GM23338 (cell line): ENCODE measurements at regions not wholly inside any gene's neighbourhood (a gene's known extent, or its start where the extent isn't known, plus 50 kb on each side); places are given as distances from the start of the nearest gene placed in this dataset.

ENCODE experiments used
- ATAC-seq: fragments of 200-7000 bp; cut with Tn5 transposase; 3 replicates; pipeline ENCODE4 v1.9.1; 2020
- DNase-seq: peaks from one replicate; pipeline ENCODE4 v3.0.0-alpha.2; 2015; ENCODE audit warnings: low spot score
- H2AFZ ChIP-seq: fragments of 200-600 bp; sonication (generic); 2 replicates; pipeline ENCODE4 v1.8.0; 2016; ENCODE audit warnings: antibody characterized with exemption, mild to moderate bottlenecking, moderate library complexity
- H3F3A ChIP-seq: fragments of 200-600 bp; sonication (generic); replicated peaks from 2 replicates; pipeline ENCODE4 v1.8.0; 2017; ENCODE audit warnings: antibody characterized with exemption, mixed run types, low read depth
- H3K27ac ChIP-seq: fragments of 200-600 bp; sonication (generic); 2 replicates; pipeline ENCODE4 v1.6.1; 2016; ENCODE audit warnings: low read depth
- H3K27me3 ChIP-seq: fragments of 200-600 bp; sonication (generic); 2 replicates; pipeline ENCODE4 v1.8.0; 2016; ENCODE audit warnings: mild to moderate bottlenecking, mixed run types, moderate library complexity; ENCODE audit not compliant: insufficient read depth
- H3K36me3 ChIP-seq: fragments of 200-600 bp; sonication (generic); 2 replicates; pipeline ENCODE4 v1.8.0; 2016; ENCODE audit warnings: mild to moderate bottlenecking; ENCODE audit not compliant: insufficient read depth
- H3K4me1 ChIP-seq: fragments of 200-600 bp; sonication (generic); 2 replicates; pipeline ENCODE4 v1.8.0; 2016; ENCODE audit warnings: mild to moderate bottlenecking, moderate library complexity; ENCODE audit not compliant: insufficient read depth
- H3K4me2 ChIP-seq: fragments of 200-600 bp; sonication (generic); 2 replicates; pipeline ENCODE4 v1.7.1; 2017; ENCODE audit warnings: mixed run types
- H3K4me3 ChIP-seq: fragments of 200-600 bp; sonication (generic); 2 replicates; pipeline ENCODE4 v1.6.1; 2016; ENCODE audit warnings: mixed run types
- H3K79me2 ChIP-seq: fragments of 200-600 bp; sonication (generic); replicated peaks from 2 replicates; pipeline ENCODE4 v1.8.0; 2017; ENCODE audit warnings: mild to moderate bottlenecking; ENCODE audit not compliant: insufficient read depth
- H3K9me2 ChIP-seq: fragments of 200-600 bp; sonication (generic); 2 replicates; pipeline ENCODE4 v1.8.0; 2017; ENCODE audit not compliant: insufficient read depth
- H4K20me1 ChIP-seq: fragments of 200-600 bp; sonication (generic); replicated peaks from 2 replicates; pipeline ENCODE4 v1.8.0; 2017; ENCODE audit warnings: mild to moderate bottlenecking; ENCODE audit not compliant: insufficient read depth
- H3K27ac Mint-ChIP-seq: 2 replicates; pipeline ENCODE4 v1.8.0; 2020; ENCODE audit warnings: inconsistent platforms, mild to moderate bottlenecking, moderate library complexity, mixed read lengths
- H3K27me3 Mint-ChIP-seq: 3 replicates; pipeline ENCODE4 v1.8.0; 2022; ENCODE audit warnings: low read depth, mild to moderate bottlenecking, moderate library complexity, mixed read lengths, inconsistent platforms; ENCODE audit not compliant: insufficient read depth, poor library complexity
- H3K36me3 Mint-ChIP-seq: 3 replicates; pipeline ENCODE4 v1.8.0; 2021; ENCODE audit warnings: low read depth, mild to moderate bottlenecking, inconsistent platforms, moderate library complexity, mixed read lengths
- H3K4me1 Mint-ChIP-seq: 3 replicates; pipeline ENCODE4 v1.8.0; 2020; ENCODE audit warnings: mild to moderate bottlenecking, inconsistent platforms, mixed read lengths
- H3K4me3 Mint-ChIP-seq: 3 replicates; pipeline ENCODE4 v1.8.0; 2021; ENCODE audit warnings: moderate library complexity, mild to moderate bottlenecking, inconsistent platforms, mixed read lengths
- H3K9me3 Mint-ChIP-seq: 3 replicates; pipeline ENCODE4 v1.8.0; 2020; ENCODE audit warnings: moderate library complexity, mild to moderate bottlenecking, inconsistent platforms, mixed read lengths
- CREB1 ChIP-seq: fragments of 250-450 bp; sonication (Bioruptor Pico); IDR thresholded peaks from 2 replicates; pipeline ENCODE4 v1.5.0; 2020; ENCODE audit warnings: low read depth, mild to moderate bottlenecking, moderate library complexity
- CTCF ChIP-seq, 2 experiments: fragments of 200-600 bp in 1 of 2; sonication (generic) in 1 of 2; conservative IDR thresholded peaks; 2 replicates each; pipeline versions ENCODE4 v1.5.1 to v1.6.1; 2016 to 2017; ENCODE audit warnings: antibody characterized with exemption in 2 of 2, low read depth in 2 of 2, mild to moderate bottlenecking in 2 of 2, moderate library complexity in 1 of 2
- EZH2 ChIP-seq: fragments of 200-600 bp; sonication (generic); IDR thresholded peaks from one replicate; pipeline ENCODE4 v1.8.0; 2017; ENCODE audit warnings: antibody characterized with exemption, mild to moderate bottlenecking, low read depth; ENCODE audit not compliant: unreplicated experiment
- EZH2phosphoT487 ChIP-seq: fragments of 200-600 bp; sonication (generic); IDR thresholded peaks from one replicate; pipeline ENCODE4 v1.8.1; 2018; ENCODE audit warnings: antibody characterized with exemption; ENCODE audit not compliant: unreplicated experiment
- NANOG ChIP-seq: IDR thresholded peaks from 2 replicates; pipeline ENCODE4 v1.6.1; 2016; ENCODE audit warnings: antibody characterized with exemption, borderline replicate concordance
- POLR2AphosphoS5 ChIP-seq: IDR thresholded peaks from 2 replicates; pipeline ENCODE4 v1.6.1; 2016; ENCODE audit warnings: antibody characterized with exemption, low read depth
- STAT1 ChIP-seq: IDR thresholded peaks from one replicate; pipeline ENCODE4 v1.6.1; 2016; ENCODE audit warnings: antibody characterized with exemption; ENCODE audit not compliant: unreplicated experiment
- ZNF114 ChIP-seq: fragments of 250-450 bp; sonication (Bioruptor Pico); IDR thresholded peaks from 2 replicates; pipeline ENCODE4 v1.5.0; 2020; ENCODE audit warnings: mild to moderate bottlenecking, moderate library complexity
- ZNF331 ChIP-seq: fragments of 250-450 bp; sonication (Bioruptor Pico); IDR thresholded peaks from 2 replicates; pipeline ENCODE4 v1.5.0; 2020; ENCODE audit warnings: low read depth, mild to moderate bottlenecking, moderate library complexity
- TF ChIP-seq, protein P1 (sequence below): IDR thresholded peaks from one replicate; pipeline ENCODE4 v1.6.1; 2018; ENCODE audit warnings: antibody characterized with exemption; ENCODE audit not compliant: unreplicated experiment
- TF ChIP-seq, protein P2 (sequence below): IDR thresholded peaks from 2 replicates; pipeline ENCODE4 v1.6.1; 2016; ENCODE audit warnings: antibody characterized with exemption

DNA sequence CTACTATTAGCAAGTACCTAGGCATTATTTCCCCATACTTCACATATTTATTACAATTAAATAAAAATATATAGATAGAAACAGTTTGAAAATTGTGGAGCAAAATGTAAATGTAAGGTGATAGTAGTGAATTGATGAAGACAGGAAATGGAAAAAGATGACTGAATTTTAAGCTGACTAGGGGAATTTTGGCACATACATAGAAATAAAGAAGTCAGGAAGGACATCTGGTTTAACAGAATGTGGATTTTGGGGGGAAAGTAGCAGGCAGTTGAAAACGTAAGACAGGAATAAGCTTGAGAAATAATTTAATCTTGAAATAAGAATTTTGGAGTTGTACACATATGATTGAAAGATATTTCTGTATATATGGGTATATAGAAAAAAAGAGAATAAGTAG is 701.7 kb upstream of the CITED2 start (continued):
- TF ChIP-seq, protein P1, sequence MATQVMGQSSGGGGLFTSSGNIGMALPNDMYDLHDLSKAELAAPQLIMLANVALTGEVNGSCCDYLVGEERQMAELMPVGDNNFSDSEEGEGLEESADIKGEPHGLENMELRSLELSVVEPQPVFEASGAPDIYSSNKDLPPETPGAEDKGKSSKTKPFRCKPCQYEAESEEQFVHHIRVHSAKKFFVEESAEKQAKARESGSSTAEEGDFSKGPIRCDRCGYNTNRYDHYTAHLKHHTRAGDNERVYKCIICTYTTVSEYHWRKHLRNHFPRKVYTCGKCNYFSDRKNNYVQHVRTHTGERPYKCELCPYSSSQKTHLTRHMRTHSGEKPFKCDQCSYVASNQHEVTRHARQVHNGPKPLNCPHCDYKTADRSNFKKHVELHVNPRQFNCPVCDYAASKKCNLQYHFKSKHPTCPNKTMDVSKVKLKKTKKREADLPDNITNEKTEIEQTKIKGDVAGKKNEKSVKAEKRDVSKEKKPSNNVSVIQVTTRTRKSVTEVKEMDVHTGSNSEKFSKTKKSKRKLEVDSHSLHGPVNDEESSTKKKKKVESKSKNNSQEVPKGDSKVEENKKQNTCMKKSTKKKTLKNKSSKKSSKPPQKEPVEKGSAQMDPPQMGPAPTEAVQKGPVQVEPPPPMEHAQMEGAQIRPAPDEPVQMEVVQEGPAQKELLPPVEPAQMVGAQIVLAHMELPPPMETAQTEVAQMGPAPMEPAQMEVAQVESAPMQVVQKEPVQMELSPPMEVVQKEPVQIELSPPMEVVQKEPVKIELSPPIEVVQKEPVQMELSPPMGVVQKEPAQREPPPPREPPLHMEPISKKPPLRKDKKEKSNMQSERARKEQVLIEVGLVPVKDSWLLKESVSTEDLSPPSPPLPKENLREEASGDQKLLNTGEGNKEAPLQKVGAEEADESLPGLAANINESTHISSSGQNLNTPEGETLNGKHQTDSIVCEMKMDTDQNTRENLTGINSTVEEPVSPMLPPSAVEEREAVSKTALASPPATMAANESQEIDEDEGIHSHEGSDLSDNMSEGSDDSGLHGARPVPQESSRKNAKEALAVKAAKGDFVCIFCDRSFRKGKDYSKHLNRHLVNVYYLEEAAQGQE: no peak
- no peak for TF ChIP-seq CREB1 (CRISPR knock-in tag)
- TF ChIP-seq CTCF (conservative IDR thresholded peaks at IDR 0.05; ENCODE audit: low read depth in 2 of 2): no peak
- no peak for TF ChIP-seq STAT1
- TF ChIP-seq, protein P2, sequence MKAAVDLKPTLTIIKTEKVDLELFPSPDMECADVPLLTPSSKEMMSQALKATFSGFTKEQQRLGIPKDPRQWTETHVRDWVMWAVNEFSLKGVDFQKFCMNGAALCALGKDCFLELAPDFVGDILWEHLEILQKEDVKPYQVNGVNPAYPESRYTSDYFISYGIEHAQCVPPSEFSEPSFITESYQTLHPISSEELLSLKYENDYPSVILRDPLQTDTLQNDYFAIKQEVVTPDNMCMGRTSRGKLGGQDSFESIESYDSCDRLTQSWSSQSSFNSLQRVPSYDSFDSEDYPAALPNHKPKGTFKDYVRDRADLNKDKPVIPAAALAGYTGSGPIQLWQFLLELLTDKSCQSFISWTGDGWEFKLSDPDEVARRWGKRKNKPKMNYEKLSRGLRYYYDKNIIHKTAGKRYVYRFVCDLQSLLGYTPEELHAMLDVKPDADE: no peak
- no peak for TF ChIP-seq POLR2AphosphoS5

DNA sequence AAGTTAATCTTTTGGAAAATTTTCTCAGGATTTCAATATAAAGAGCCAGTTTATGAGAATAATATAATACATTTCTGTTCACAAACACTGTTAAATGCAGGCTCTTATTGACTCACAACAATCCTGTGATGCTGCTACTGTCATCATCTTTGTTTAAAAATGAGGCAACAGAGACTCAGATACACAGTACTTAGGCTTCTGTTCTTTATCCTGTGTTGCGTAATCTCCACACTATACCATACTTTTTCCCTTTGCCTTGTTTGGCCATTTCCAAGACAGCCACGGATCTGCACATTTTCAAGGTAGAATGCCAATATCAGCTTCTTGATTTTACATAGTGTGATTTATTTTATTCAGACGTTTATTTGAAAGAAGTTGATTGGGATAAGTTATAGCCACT is 699.0 kb upstream of the CITED2 start:
- Histone ChIP-seq H3F3A (no peaks in the 10 kb centered on the region), H4K20me1 (no peaks in the 10 kb centered on the region), H3K36me3 (no peaks in the 10 kb centered on the region), H3K4me1 (no peaks in the 10 kb centered on the region), H3K4me3 (no peak overlapping the region), H3K79me2 (no peaks in the 10 kb centered on the region), H3K9me2 (no peaks in the 10 kb centered on the region), H3K27me3 (no peaks in the 10 kb centered on the region), H2AFZ (no peak overlapping the region), H3K27ac (no peak overlapping the region), H3K4me2 (no peak overlapping the region)
- Mint-ChIP-seq H3K36me3 (no peaks in the 10 kb centered on the region), H3K27ac (no peak overlapping the region), H3K4me3 (no peak overlapping the region), H3K27me3 (no peaks in the 10 kb centered on the region), H3K4me1 (no peaks in the 10 kb centered on the region), H3K9me3 (no peaks in the 10 kb centered on the region)
- no peak for DNase-seq
- ATAC-seq: no peak
- TF ChIP-seq NANOG: no peak
- no peak for TF ChIP-seq ZNF331 (CRISPR knock-in tag)
- TF ChIP-seq CTCF (conservative IDR thresholded peaks at IDR 0.05; ENCODE audit: low read depth in 2 of 2): no peak
- TF ChIP-seq STAT1: no peak
- no peak for TF ChIP-seq EZH2
- TF ChIP-seq EZH2phosphoT487: no peak
- no peak for TF ChIP-seq POLR2AphosphoS5
- TF ChIP-seq ZNF114 (CRISPR knock-in tag): no peak
- TF ChIP-seq CREB1 (CRISPR knock-in tag): no peak
